Omental fat pad (tissue), 3 donors: ENCODE measurements at regions not wholly inside any gene's neighbourhood (a gene's known extent, or its start where the extent isn't known, plus 50 kb on each side); places are given as distances from the start of the nearest gene placed in this dataset.

Experiments
- ATAC-seq: fragments of 150-250 bp; one replicate; pipeline ENCODE4 v1.9.1; 2016; ENCODE audit warnings: mild to moderate bottlenecking, moderate library complexity; ENCODE audit not compliant: low FRiP score
- DNase-seq: peaks from one replicate; pipeline ENCODE4 v3.0.0-alpha.2; 2019; ENCODE audit warnings: low spot score
- CTCF ChIP-seq, 3 donors: fragments of 450-650 bp; IDR thresholded peaks; one replicate each; pipeline ENCODE4 v1.5.1; 2016 to 2017; ENCODE audit warnings: antibody characterized with exemption in 3 of 3, mild to moderate bottlenecking in 3 of 3, moderate library complexity in 2 of 3

GRCh38 chr7:23963461-23964165, 253.6 kb downstream of the STK31 start:
- DNase-seq, result no peak
- no peak for TF ChIP-seq CTCF (IDR thresholded peaks at IDR 0.05)
- no peak for ATAC-seq

GRCh38 chr7:23964715-23965114, 254.7 kb downstream of the STK31 start:
- no peak for TF ChIP-seq CTCF (IDR thresholded peaks at IDR 0.05)
- DNase-seq, result no peak
- no peak for ATAC-seq

- ATAC-seq (no peak), DNase-seq (no peak)
- TF ChIP-seq CTCF (IDR thresholded peaks at IDR 0.05), result no peak
Measured at GRCh38 chr7:23965296-23965695, 255.3 kb downstream of the STK31 start.

- ATAC-seq, result no peak
- TF ChIP-seq CTCF (IDR thresholded peaks at IDR 0.05), result no peak
- DNase-seq, result no peak
Measured at GRCh38 chr7:23966941-23967340, 256.9 kb downstream of the STK31 start.

GRCh38 chr7:23967949-23968599, 258.1 kb downstream of the STK31 start:
- DNase-seq (no peak), ATAC-seq (no peak)
- TF ChIP-seq CTCF (IDR thresholded peaks at IDR 0.05), result no peak

GRCh38 chr7:23968791-23969190, 258.8 kb downstream of the STK31 start:
- no peak for DNase-seq

More at GRCh38 chr7:23968791-23969190, 258.8 kb downstream of the STK31 start:
- no peak for ATAC-seq
- no peak for TF ChIP-seq CTCF (IDR thresholded peaks at IDR 0.05)
